ENCODE measurements at regions not wholly inside any gene's neighbourhood (a gene's known extent, or its start where the extent isn't known, plus 50 kb on each side); places are given as distances from the start of the nearest gene placed in this dataset.

DNA sequence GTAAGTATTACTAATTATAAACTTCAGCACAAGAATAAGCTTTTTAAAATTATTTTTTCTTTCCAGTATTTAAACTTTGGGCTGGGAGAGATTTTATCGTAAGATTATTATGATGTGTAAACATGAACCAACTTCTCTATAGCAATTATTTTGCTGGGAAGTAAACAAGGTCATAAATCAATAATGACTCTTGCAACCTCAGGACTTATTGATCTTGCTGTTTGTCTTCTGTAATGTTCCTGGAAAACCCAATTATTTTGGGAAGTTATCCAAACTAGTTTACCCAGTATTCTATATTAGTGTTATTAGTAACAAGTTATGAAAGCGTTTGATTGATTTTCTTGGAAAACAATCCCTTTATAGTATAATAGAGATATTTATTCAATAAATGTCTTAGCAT, 174.9 kb downstream of the PPP1R2C start:
- TF ChIP-seq, protein P1, sequence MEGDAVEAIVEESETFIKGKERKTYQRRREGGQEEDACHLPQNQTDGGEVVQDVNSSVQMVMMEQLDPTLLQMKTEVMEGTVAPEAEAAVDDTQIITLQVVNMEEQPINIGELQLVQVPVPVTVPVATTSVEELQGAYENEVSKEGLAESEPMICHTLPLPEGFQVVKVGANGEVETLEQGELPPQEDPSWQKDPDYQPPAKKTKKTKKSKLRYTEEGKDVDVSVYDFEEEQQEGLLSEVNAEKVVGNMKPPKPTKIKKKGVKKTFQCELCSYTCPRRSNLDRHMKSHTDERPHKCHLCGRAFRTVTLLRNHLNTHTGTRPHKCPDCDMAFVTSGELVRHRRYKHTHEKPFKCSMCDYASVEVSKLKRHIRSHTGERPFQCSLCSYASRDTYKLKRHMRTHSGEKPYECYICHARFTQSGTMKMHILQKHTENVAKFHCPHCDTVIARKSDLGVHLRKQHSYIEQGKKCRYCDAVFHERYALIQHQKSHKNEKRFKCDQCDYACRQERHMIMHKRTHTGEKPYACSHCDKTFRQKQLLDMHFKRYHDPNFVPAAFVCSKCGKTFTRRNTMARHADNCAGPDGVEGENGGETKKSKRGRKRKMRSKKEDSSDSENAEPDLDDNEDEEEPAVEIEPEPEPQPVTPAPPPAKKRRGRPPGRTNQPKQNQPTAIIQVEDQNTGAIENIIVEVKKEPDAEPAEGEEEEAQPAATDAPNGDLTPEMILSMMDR (IDR thresholded peaks at IDR 0.05; ENCODE audit: insufficient read depth, missing control alignments) = no peak
- FAIRE-seq (no peak), DNase-seq (ENCODE audit: insufficient read length, low spot score) (no peak)

- DNase-seq (ENCODE audit: insufficient read length, low spot score) (no peak), FAIRE-seq (no peak)
- TF ChIP-seq, protein P1 (IDR thresholded peaks at IDR 0.05; ENCODE audit: insufficient read depth, missing control alignments) = no peak
Observed at GRCh38 chrX:42602566-42602965, 175.4 kb downstream of the PPP1R2C start.

DNA sequence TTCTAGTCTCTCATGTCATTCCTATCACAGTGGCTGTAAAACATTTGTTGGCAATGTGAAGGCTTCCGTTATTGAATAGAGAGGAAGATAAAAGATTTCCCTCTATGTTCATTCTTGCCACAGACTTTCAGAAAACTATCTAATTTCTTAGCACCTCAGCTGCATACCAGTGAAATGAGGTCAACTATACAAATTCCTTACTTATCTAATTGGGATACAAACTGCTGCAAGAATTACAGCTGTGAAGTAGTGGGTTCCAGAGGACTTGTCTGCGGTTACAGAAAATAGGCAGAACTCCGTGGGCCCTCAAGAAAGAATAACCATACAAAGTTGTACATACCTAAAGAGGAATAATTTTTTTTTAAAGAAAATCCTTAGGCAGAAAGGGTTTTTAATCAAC, 175.8 kb downstream of the PPP1R2C start:
- FAIRE-seq = peak; percentile 68

GRCh38 chrX:42597481-42597880, 180.5 kb downstream of the PPP1R2C start:
- TF ChIP-seq, protein P1 (IDR thresholded peaks at IDR 0.05; ENCODE audit: insufficient read depth, missing control alignments) = no peak
- DNase-seq (ENCODE audit: insufficient read length, low spot score) = no peak
- peak; percentile 92 for FAIRE-seq

More for the DNA sequence above, 175.8 kb downstream of the PPP1R2C start:
- TF ChIP-seq, protein P1 (IDR thresholded peaks at IDR 0.05; ENCODE audit: insufficient read depth, missing control alignments) = no peak
- no peak for DNase-seq (ENCODE audit: insufficient read length, low spot score)

GRCh38 chrX:42585842-42586621, 191.9 kb downstream of the PPP1R2C start:
- DNase-seq (ENCODE audit: insufficient read length, low spot score) (no peak), FAIRE-seq (peak; percentile 6)
- TF ChIP-seq, protein P1 (IDR thresholded peaks at IDR 0.05; ENCODE audit: insufficient read depth, missing control alignments) = no peak

GRCh38 chrX:42577936-42578470, 200.0 kb downstream of the PPP1R2C start:
- FAIRE-seq = no peak
- TF ChIP-seq, protein P1 (IDR thresholded peaks at IDR 0.05; ENCODE audit: insufficient read depth, missing control alignments) = no peak
- DNase-seq (ENCODE audit: insufficient read length, low spot score) = no peak

GRCh38 chrX:42567268-42567667, 210.7 kb downstream of the PPP1R2C start:
- no peak for DNase-seq (ENCODE audit: insufficient read length, low spot score)
- FAIRE-seq = no peak
- TF ChIP-seq, protein P1 (IDR thresholded peaks at IDR 0.05; ENCODE audit: insufficient read depth, missing control alignments) = no peak
